ENCODE measurements at regions not wholly inside any gene's neighbourhood (a gene's known extent, or its start where the extent isn't known, plus 50 kb on each side); places are given as distances from the start of the nearest gene placed in this dataset.

DNA sequence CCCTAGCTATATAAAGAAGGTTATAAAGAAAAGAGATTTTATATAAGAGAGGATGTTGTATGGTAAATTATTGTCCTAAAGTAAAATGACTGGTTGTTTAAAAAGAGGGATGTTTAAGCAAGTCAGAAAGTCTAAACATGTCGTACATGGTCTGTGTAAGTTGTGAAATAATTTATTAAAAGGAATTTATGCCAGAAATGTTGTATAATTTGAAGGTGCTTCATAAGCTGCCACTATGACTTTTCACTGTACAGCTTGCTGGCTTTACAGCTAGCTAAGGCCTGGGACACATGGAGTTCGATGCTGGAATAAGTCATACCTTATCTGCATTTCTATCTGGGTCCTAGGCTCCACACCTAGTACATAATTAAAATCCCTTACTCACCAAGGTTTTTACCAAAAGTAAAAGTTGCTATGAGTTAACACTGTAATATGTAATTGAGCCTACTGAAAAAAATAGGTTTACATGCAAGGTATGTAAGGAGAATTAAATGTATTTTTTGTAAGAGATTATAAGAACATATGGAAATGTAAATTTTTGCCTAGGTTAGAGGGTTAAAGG lies 59.0 kb upstream of the EDEM3 start:
- FAIRE-seq = no peak

DNA sequence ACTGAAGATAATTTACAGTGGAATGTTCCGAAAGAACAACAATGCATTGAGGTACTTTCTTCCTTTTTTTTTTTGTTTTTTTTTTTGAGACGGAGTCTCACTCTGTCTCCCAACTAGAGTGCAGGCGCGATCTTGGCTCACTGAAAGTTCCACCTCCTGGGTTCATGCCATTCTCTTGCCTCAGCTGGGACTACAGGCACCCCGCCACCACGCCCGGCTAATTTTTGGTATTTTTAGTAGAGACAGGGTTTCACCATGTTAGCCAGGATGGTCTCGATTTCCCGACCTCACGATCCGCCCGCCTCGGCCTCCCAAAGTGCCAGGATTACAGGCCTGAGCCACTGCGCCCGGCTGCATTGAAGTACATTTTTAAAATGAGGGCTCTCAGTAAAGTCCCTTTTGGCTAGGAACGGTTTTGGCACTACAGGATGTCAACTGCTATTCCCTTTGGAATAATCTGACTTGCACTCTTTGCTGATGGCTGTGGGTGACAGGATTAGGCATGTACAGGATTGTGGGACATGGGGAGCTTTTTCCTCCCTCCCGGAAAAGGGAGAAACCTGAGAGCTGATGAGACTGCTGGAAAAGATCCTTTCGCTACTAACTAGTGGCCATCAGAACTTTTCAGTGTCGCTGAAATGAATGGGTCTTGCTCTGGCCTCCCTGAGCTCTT lies 56.9 kb upstream of the EDEM3 start:
- FAIRE-seq = no peak

DNA sequence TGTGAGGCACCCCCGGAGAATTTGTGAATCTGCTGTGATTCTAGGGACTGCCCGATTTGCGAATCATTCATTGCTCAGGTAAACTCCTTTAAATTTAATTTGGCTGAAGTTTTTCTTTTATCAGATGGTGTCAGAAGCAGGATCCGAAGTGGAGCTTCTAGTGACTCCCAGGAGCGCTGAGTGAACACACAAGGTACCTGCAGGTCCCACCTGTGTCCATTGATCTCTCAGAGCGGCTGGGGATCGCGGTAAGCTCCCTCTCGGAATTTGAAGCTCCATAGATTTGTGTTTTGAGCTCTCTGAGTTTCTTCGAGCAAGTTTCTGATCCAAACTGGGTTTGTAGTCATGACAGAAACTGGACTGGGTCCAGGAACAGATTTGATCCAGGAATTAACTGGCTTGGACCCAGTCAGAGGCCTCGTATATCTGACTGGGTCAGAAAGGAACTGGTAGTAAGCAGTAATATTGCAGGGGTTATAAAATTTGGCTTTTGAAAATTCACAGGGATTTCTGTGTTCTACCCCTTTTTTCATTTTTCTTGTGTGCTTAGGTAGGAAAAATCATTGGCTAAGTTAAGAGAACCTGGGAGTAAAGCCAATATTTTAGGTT lies 56.2 kb upstream of the EDEM3 start:
- FAIRE-seq = no peak

DNA sequence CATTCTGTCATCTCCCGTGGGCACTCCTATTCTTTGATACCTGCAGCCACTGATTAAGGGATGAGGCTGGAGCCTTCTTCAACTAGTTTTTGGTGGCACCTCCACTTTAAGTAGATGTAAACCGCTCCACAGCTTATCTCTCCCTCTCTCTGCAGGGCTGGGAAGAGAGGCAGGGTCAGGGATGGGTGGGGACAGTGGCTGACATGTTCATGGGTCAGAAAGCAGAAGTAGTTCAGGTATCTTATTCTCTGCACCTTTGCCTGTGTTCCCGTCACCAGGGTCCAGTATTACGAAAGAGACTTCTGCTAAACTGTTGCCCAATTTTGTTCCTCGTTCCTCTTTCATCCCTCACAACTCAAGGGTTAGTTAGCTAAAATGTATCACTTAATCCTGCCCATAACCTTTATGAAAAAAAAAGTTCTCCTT lies 51.7 kb upstream of the EDEM3 start:
- no peak for FAIRE-seq

DNA sequence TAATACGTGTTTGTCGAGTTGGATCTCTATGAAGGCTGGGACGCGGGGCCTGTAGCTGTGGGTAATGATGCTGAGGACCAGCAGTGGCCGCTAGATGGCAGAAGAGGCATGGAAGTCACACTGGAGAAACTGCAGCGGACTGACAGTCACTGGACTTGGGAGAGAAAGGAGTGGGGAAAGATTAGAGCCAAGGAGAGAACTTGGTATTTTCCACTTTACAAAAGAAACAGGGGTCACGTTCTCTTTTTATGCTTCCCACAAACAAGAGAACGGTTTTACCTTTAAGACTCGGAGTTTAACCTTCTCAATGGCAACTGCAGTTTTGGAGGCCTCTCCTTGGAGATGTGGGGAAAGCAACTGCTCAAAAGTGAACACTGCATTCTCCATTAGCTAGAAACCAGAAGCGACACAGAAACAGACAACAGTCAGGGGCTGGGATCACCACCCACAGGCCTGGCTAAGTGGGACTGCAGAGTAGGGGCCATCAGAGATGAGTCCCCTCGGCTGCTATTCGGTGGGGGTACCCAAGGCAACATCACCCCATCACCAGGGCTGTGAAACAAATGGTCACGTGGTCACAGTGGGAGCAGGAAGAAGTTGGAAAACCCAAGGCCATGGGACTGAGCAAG lies 51.1 kb upstream of the EDEM3 start:
- peak; percentile 52 for FAIRE-seq

All from A204.1 (cell line).